ENCODE measurements at regions not wholly inside any gene's neighbourhood (a gene's known extent, or its start where the extent isn't known, plus 50 kb on each side); places are given as distances from the start of the nearest gene placed in this dataset.
"Not testable (repeated sequence)": the region's sequence is repeated elsewhere in the genome, so short reads cannot be mapped to it uniquely, and the experiment has no call there.

DNA sequence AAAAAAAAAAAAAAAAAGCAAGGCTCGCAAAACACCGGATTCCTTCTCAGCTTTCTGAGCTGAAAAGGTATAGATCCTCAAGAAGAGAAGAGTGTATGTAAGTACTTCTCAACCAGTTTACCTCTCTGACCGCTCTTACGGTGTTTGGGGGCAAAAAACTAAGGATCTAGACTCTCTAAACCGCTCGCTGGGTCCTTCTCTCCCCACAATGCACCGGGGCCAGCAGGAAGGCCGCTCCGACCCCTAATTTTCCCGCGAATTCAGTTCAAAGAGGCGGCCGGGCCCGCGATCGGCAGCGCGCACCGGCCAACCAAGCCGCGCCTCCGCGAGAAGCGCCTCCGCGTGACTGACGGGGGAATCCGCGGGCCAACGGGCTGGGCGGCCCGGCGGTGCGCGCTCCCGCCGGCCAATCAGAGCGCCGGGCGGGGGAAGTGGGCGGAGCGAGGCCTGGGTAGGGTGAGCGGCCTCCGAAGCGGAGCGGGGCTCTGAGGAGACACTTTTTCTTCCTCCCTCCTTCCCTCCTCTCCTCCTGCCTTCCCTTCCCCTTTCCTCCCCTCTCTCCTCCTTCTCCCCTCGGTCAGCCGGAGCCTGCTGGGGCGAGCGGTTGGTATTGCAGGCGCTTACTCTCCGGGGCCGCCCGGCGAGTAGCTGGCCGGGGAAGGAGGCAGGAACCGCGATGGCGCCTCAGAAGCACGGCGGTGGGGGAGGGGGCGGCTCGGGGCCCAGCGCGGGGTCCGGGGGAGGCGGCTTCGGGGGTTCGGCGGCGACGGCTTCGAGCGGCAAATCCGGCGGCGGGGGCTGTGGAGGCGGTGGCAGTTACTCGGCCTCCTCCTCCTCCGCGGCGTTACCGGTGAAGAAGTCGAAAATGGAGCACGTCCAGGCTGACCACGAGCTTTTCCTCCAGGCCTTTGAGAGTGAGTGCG lies 93.0 kb downstream of the CRLF3 start:
- Histone ChIP-seq H3K4me3 (peak overlapping the region; percentile 70 to 84), H3K27ac (peak overlapping the region; percentile 71 to 92 (median 91)), H3K4me1 (peaks cover 0 to 25% (median 0%) of the 10 kb centered on the region in 3 donors)
- H3K9me3 ChIP-seq, H3K27me3 ChIP-seq, H3K36me3 ChIP-seq: not testable (repeated sequence)
- TF ChIP-seq POLR2AphosphoS5 (IDR thresholded peaks at IDR 0.05) (peak; percentile 61), POLR2A (IDR thresholded peaks at IDR 0.05) (peak; percentile 51 to 76)
- 4 to 5% methylated on average over 4 to 12 of the region's 87 CpGs for WGBS, 2 donors (ENCODE audit: low coverage in 1 of 2)
- peak; percentile 99 for ATAC-seq

GRCh38 chr17:30730837-30731209 lies 93.7 kb downstream of the CRLF3 start:
- peaks cover 0 to 25% (median 0%) of the 10 kb centered on the region in 3 donors for H3K4me1 ChIP-seq
- 43 to 80% methylated on average over 1 to 9 of the region's 17 CpGs for WGBS, 2 donors (ENCODE audit: low coverage in 1 of 2)
- H3K4me3 ChIP-seq, result peak overlapping the region; percentile 24 to 84
- not testable (repeated sequence) for H3K36me3 ChIP-seq, ATAC-seq, H3K9me3 ChIP-seq, H3K27me3 ChIP-seq
- H3K27ac ChIP-seq, result peak overlapping the region in 3 of 4 donors; percentile 91 to 92 (median 91)

DNA sequence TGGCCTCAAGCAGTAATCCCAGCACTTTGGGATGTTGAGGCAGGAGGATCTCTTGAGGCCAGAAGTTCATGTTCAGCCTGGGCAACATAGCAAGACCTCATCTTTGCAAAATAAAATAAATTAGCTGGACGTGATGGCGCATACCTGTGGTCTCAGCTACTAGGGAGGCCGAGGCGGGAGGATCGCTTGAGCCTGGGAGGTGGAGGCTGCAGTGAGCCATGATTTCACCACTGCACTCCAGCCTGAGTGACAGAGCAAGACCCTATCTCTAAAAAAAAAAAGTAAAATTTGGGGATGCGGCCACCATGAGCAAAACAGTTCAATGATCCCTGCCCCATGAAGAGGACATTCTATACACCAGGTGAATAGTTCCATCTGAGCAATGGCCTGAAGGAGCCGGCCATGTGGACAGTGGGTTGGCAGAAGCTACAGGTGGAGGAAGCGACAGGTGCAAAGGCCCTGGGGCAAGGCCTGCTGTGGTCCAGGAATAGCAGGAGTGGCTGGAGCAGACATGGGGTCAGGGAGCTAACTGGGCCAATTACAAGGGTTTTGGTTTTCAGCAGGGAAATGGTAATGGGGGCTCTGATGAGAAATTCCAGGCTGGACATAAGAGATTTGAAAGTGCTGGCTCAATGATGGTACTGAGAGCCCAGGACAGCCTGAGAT lies 94.2 kb downstream of the CRLF3 start:
- ATAC-seq, H3K27me3 ChIP-seq, H3K36me3 ChIP-seq, H3K9me3 ChIP-seq, H3K4me3 ChIP-seq: not testable (repeated sequence)
- H3K4me1 ChIP-seq, result peaks cover 0 to 25% (median 0%) of the 10 kb centered on the region in 3 donors
- H3K27ac ChIP-seq, result peak overlapping the region in 2 of 4 donors; percentile 91 to 92
- WGBS, 2 donors (ENCODE audit: low coverage in 1 of 2), result 80 to 87% methylated on average over 1 to 4 of the region's 8 CpGs

- peaks cover 0 to 25% (median 0%) of the 10 kb centered on the region in 3 donors for H3K4me1 ChIP-seq
- 88 to 93% methylated on average over 7 of the region's 14 CpGs for WGBS, 2 donors (ENCODE audit: low coverage in 1 of 2)
- ATAC-seq, H3K36me3 ChIP-seq, H3K27me3 ChIP-seq, H3K9me3 ChIP-seq, H3K4me3 ChIP-seq, H3K27ac ChIP-seq: not testable (repeated sequence)
Measured at GRCh38 chr17:30729471-30730170, 94.9 kb downstream of the CRLF3 start.

- ATAC-seq, H3K4me3 ChIP-seq, H3K27me3 ChIP-seq, H3K9me3 ChIP-seq, H3K27ac ChIP-seq, H3K36me3 ChIP-seq, H3K4me1 ChIP-seq: not testable (repeated sequence)
- WGBS, 2 donors (ENCODE audit: low coverage in 1 of 2), result 75 to 82% methylated on average over 1 to 3 of the region's 8 CpGs
Measured at GRCh38 chr17:30727517-30727916, 97.0 kb downstream of the CRLF3 start.

DNA sequence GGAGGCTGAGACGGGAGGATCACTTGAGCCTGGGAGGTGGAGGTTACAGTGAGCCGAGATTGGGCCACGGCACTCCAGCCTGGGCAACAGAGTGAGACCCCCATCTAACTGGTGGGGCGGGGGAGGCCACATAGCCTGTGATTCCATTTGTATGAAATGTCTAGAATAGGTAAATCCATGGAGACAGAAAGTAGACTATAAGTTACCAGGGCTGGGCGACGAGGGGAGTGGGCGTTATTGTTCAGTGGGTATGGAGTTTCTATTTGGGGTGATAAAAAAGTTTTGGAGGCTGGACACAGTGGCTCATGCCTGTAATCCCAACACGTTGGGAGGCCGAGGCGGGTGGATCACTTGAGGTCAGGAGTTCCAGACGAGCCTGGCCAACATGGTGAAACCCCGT lies 97.8 kb downstream of the CRLF3 start:
- not testable (repeated sequence) for H3K27ac ChIP-seq, H3K9me3 ChIP-seq, ATAC-seq, H3K4me3 ChIP-seq, H3K27me3 ChIP-seq, H3K36me3 ChIP-seq, H3K4me1 ChIP-seq
- 88 to 100% methylated on average over 7 to 9 of the region's 12 CpGs for WGBS, 2 donors (ENCODE audit: low coverage in 1 of 2)

DNA sequence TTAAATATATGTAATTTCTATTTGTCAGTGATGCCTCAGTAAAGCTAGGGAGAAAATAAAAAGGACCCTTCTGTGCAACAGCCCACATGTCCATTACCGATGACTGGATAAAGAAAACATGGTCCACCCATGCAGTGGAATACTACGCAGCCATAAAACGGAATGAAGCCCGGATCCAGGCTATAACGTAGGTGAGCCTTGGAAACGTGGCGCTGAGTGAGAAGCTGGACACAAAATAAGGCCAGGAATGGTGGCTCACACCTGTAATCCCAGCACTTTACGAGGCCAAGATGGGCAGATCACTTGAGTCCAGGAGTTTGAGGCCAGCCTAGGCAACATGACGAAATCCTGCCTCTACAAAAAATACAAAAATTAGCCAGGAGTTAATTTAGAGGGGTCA lies 98.2 kb downstream of the CRLF3 start:
- not testable (repeated sequence) for H3K4me3 ChIP-seq, H3K36me3 ChIP-seq, ATAC-seq, H3K27ac ChIP-seq, H3K27me3 ChIP-seq, H3K9me3 ChIP-seq, H3K4me1 ChIP-seq
- 82 to 97% methylated on average over 6 to 9 of the region's 9 CpGs for WGBS, 2 donors (ENCODE audit: low coverage in 1 of 2)

DNA sequence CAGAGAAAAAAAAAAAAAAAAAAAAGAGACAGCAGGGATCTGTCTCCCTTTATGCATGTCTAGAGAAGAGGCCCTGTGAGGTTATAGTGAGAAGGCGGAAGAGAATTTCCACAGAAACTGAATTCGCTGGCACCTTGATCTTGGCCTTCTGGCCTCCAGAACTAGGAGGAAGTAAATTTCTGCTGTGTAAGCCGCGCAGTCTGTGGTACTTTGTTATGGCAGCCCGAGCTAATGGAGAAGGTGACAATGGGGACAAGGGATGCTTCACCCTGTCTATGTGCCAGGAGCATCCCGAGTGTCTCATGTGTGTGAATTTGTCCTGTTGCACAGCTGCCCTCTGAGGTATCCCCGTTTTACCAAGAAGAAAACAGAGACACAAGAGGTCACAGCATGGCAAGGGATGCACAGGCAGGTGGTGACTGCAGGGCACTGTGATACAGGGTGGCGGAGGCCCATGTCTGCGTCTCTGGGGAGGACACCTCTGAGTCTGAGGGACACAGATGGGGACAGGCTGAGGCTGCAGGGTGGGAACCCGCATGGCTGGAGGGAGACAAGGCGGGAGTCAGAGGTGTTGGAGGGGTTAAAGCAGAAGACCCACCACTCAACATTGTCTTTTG lies 100.3 kb downstream of the CRLF3 start:
- ATAC-seq, H3K4me1 ChIP-seq, H3K9me3 ChIP-seq, H3K36me3 ChIP-seq, H3K4me3 ChIP-seq, H3K27me3 ChIP-seq, H3K27ac ChIP-seq: not testable (repeated sequence)
- WGBS, 2 donors (ENCODE audit: low coverage in 1 of 2), result 65 to 85% methylated on average over 2 to 7 of the region's 11 CpGs

DNA sequence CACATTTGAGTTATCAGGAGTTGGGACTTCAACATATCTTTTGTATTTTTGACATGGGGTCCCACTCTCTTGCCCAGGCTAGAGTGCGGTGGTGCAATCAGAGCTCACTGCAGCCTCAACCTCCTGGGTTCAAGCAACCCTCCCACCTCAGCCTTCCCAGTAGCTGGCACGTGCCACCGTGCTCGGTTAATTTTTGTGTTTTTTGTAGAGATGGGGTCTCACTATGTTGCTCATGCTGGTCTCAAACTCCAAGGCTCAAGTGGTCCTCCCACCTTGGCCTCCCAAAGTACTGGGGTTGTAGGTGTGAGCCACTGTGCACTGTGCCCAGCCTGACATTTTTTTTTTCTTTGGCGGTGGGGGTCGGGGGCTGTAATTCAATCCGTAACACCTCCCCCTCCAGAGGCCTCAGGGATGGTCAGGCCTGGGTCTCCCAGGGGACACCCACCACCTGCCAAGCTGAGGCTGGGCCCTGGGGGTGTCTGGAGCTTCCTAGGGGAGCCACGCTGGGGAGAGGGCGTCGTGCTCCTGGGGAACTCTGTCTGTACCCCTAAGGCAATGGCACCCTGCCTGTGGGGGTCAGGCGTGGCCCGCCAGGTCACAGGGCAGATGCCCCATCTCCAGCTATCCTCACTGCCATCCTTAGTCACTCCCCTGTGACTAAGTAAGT lies 102.2 kb downstream of the CRLF3 start:
- WGBS, 2 donors (ENCODE audit: low coverage in 1 of 2), result 63 to 76% methylated on average over 2 to 4 of the region's 12 CpGs
- not testable (repeated sequence) for H3K9me3 ChIP-seq, H3K27me3 ChIP-seq, H3K4me1 ChIP-seq, H3K27ac ChIP-seq, ATAC-seq, H3K36me3 ChIP-seq, H3K4me3 ChIP-seq

DNA sequence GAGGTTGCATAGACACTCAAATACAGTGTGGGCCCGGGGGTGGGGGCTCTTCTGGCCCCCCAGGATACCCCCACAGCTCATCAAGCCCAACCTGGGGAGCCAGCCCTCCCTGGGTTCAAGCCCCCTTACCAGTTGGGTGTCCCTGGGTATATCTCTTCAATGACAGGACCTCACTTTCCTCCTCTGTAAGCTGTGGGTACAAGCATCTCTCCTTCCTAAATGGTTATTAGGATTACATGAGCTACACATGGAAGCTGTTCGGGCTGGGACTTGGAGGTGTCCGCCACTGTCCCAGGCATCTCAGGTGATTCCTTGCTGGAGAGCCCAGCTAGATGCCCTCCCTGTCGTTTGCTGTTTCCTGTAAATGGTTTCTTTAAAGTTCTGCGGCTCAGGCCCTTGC lies 103.5 kb downstream of the CRLF3 start:
- not testable (repeated sequence) for H3K36me3 ChIP-seq, ATAC-seq, H3K9me3 ChIP-seq, H3K27me3 ChIP-seq, H3K4me1 ChIP-seq, H3K27ac ChIP-seq, H3K4me3 ChIP-seq
- WGBS, 2 donors (ENCODE audit: low coverage in 1 of 2), result 89 to 100% methylated on average over 1 to 5 of the region's 5 CpGs
